ENCODE measurements at regions not wholly inside any gene's neighbourhood (a gene's known extent, or its start where the extent isn't known, plus 50 kb on each side); places are given as distances from the start of the nearest gene placed in this dataset.
"Not testable (repeated sequence)": the region's sequence is repeated elsewhere in the genome, so short reads cannot be mapped to it uniquely, and the experiment has no call there.

GRCh38 chr6:138656364-138657064 lies 117.1 kb upstream of the CCDC28A start:
- no peak for DNase-seq (ENCODE audit: low read depth in 4 of 4, low spot score in 3 of 4)

- no peak for DNase-seq (ENCODE audit: low read depth in 4 of 4, low spot score in 3 of 4)
Observed at GRCh38 chr6:138657065-138657425, 116.5 kb upstream of the CCDC28A start.

DNA sequence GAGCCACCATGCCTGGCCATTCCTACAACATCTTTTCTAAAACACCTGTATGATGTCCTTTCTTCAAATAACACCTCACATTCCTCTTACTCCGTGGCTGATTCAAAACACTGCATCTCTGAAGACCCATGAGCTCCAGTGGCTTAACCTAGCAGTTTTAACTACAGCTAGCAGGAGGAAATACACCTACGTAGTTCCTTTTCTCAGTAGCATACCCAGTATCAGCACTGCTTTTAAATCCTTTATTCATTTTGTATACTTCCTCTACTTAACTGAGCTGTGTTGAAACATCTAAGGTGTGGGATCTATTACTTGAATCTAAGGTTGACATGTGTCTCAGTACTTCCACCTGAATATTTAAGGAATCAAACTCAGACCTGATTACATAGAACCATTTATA lies 113.6 kb upstream of the CCDC28A start:
- DNase-seq (ENCODE audit: low read depth in 4 of 4, low spot score in 3 of 4), result no peak

- DNase-seq (ENCODE audit: low read depth in 4 of 4, low spot score in 3 of 4), result no peak
Observed at GRCh38 chr6:138662471-138662870, 111.1 kb upstream of the CCDC28A start.

DNA sequence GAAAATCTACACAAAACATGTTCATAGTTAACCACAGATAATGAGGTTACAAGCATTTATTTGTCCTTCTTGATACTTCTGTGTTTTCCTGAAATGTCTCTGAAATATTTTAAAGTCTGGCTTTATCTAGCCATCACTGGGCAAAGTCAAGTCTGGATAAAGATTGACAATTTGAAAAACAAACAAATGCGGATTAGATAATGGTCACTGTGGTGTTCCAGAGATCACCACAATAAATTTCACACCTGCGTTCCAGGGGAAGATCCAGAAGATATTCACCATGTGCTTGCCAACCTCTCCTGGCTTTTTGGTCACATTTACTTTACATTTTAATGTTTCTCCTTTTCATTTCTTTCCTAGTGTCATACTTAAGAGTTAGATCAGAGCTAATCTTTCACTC lies 109.7 kb upstream of the CCDC28A start:
- no peak for DNase-seq (ENCODE audit: low read depth in 4 of 4, low spot score in 3 of 4)

DNA sequence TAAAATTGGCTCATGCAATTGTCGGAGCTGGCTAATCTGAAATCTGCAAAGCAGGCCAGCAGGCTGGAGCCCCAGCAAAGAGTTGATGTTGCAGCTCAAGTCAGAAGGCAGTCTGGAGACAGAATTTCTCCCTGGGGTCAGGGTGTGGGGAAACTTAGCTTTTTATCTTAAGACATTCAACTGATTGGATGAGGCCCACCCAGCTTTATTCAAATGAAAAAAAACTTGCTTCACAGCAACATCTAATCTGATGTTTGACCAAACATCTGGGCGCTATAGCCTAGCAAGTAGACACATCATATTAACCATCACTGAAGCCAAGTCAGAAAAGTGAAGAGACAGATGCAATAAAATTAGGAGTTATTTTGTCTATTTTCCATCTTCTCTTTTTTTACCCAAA lies 108.8 kb upstream of the CCDC28A start:
- DNase-seq (ENCODE audit: low read depth in 4 of 4, low spot score in 3 of 4), result no peak

DNA sequence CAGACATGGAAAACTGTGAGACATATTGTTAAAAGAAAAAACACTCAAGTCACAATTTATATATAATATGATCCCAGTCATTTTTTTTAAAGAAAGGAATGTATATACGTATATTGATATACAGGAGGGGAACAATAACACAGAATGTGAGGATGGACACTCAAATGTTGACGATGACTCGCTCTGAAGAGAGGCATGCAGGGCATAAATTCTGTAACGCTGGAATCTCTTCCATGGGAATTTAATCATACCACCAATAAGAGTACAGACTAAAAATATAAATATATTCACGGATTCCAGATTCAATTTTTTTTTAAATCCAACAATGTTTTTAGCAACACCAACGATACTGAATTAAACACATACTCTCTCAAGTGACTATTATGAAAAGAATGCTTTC lies 106.9 kb upstream of the CCDC28A start:
- no peak for DNase-seq (ENCODE audit: low read depth in 4 of 4, low spot score in 3 of 4)

DNA sequence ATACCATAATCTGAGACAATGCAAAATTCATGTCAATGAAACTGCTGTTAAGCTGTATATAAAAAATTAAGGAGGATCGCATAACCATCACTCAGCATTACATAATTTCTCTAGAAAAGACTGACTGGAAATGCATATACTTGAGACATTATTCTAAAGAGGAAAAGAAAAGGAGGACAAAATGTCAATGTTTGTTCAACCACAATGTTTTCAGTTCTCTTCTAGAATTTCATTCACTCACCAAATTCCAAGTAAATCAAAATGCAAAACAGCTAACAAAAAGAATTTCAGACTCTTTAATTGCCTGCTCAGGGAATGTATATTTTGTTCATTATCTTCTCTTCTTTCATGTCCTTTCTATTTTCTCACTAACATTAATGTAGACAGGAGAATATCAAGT lies 106.2 kb upstream of the CCDC28A start:
- no peak for DNase-seq (ENCODE audit: low read depth in 4 of 4, low spot score in 3 of 4)

DNA sequence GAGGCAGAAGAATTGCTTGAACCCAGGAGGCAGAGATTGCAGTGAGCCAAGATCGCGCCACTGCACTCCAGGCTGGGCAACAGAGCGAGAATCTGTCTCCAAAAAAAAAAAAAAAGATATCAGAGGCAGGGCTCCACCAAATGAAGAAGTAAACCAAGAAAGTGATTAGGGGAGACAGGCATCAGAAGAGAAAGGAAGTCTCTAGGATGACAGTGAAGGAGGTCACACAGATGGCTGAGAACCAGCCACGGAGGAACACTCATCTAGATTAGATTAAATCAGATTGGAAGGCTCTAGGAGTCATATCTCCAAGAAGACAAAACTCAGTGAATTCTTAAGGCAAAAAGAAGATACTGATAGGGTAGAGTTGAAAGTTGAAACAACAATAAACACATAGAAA lies 102.2 kb upstream of the CCDC28A start:
- DNase-seq (ENCODE audit: low read depth in 4 of 4, low spot score in 3 of 4), result no peak

DNA sequence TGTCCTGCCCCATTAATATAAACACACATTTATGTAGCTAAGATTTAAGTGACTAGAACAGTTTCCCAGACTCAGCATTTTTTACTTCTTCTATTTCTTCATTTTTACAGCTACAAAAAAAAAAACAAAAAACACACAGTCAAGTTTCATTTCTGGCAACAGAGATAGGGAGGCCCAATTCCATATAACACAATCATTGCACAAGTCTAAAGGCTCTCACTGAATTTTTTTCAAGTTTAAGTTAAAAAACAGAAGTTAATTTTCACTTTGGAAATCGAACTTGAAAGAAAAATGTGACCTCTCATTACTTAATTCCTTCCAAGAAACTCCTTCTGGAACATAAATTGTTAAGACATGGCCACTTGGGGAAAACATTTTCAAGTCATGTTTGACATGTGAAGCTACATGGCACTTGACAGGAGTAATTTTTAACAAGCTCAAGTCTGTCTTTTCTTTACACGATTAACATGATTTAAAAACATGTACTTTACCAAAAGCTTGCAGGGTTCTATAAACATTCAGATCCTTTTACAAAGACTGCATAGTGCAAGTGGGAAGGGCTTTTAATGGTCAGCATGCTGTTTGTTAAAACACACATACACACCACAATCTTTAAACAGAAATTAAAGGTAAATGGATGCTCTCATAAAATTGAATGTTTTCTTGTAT lies 100.1 kb upstream of the CCDC28A start:
- peak in 1 of 4 donors; percentile 37 for DNase-seq (ENCODE audit: low read depth in 4 of 4, low spot score in 3 of 4)

- not testable (repeated sequence) for DNase-seq (ENCODE audit: low read depth in 4 of 4, low spot score in 3 of 4)
Observed at GRCh38 chr6:138674444-138674843, 99.1 kb upstream of the CCDC28A start.

DNA sequence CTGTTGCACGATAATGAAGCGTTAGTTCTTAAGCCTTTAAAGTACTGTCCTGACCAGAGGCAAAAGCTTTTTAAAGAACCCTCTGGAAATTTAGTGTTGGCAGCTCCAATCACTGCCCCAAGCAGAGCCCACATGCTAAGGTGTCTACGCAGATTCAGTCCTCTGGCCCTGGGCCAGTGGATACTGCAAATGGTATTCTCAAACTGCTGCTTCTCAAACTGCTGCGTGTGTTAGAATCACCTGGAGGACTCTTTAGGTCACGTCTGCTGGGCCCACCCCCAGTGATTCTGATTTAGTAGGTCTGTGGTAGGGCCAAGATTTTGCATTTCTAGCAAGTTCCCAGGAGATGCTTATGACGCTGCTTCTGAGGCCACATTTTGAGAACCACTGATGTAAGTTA lies 96.0 kb upstream of the CCDC28A start:
- DNase-seq (ENCODE audit: low read depth in 4 of 4, low spot score in 3 of 4), result no peak

DNA sequence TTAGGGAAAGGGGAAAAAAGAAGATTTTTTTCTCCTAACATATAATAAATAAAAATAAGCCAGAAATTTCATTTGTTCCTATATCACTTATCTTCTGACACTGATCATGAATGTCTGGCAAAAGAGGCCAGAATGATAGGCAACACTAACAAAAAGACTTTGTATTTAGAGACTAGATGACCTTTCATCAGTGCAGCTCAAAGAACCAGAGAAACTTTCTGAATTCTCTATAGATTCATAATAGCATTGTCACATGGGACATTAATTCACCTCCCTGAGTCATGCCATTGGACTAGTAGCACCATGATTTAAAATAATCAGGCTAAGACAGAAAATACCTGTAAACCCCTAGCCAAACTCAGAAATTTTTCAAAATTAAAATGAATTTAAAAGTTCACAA lies 95.4 kb upstream of the CCDC28A start:
- no peak for DNase-seq (ENCODE audit: low read depth in 4 of 4, low spot score in 3 of 4)

DNA sequence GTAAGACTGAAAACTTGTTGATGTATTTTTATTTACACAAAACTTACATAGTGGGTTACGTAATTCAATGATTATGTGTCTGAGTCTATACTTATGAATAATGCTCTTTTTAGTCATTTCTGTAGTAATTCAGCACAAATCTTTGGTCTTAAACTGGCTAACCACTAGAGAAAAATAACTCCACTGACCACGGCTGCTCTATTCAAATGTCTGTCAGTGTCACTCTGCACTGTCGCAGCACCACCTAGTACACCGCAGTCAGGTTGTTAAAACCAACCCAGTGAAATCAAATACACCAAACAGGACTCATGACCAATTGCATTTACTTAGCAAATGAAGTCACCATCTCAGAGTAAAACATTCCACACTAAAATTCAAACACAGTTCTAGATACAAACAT lies 93.5 kb upstream of the CCDC28A start:
- DNase-seq (ENCODE audit: low read depth in 4 of 4, low spot score in 3 of 4), result no peak

DNA sequence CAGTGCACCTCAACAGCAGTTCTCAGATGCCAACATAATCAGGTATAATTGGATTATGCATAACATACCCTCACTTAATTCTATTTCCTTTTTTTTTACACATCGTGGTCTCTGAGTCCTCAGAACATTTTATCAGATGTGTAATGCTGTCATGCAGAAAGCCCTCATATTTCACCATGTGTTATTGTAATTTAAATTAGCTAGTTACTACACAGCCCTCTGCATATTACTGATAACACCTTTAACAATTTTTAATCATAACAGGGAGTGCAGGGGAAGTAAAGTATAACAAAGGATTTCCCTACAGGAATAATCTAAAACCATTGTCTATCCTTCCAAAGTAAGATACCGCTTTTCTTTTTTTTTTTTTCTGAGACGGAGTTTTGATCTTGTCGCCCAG lies 91.9 kb upstream of the CCDC28A start:
- no peak for DNase-seq (ENCODE audit: low read depth in 4 of 4, low spot score in 3 of 4)

- no peak for DNase-seq (ENCODE audit: low read depth in 4 of 4, low spot score in 3 of 4)
Observed at GRCh38 chr6:138682704-138683527, 90.7 kb upstream of the CCDC28A start.

DNA sequence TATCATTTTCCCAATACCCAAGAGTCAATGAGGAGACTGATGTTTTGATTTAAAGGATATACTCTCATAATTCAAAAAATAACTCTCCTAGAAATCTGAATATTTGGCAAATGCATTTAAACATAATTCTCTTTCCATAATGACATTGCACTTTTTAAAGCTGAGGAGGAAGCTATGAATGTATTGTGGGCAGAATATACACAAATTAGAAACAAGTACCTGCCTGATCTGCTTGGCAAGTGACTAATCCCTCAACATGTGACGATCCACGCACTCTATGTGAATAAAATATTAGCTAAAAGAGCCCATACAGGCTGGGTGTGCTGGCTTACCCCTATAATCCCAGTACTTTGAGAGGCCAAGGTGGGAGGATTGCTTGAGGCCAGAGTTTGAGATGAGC lies 88.3 kb upstream of the CCDC28A start:
- no peak for DNase-seq (ENCODE audit: low read depth in 4 of 4, low spot score in 3 of 4)

GRCh38 chr6:138685781-138686180 lies 87.8 kb upstream of the CCDC28A start:
- DNase-seq (ENCODE audit: low read depth in 4 of 4, low spot score in 3 of 4), result no peak

GRCh38 chr6:138688580-138688979 lies 85.0 kb upstream of the CCDC28A start:
- DNase-seq (ENCODE audit: low read depth in 4 of 4, low spot score in 3 of 4), result no peak

DNA sequence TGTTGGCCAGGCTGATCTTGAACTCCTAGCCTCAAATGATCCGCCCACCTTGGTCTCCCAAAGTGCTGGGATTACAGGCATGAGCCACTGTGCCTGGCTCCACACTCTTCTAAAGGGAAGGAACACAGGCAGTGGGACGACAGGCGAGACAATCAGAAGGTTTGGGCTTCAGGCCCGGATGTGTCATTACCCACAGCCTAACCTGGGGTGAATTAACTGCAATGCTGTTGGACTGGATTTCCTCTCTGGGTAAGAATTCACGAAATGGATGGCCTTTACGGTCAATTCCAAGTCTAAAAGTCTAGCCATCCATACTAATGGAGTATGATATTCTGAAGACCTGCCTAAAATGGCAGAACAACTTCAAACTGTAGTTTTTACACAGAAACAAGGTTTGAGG lies 83.7 kb upstream of the CCDC28A start:
- DNase-seq (ENCODE audit: low read depth in 4 of 4, low spot score in 3 of 4), result no peak

DNA sequence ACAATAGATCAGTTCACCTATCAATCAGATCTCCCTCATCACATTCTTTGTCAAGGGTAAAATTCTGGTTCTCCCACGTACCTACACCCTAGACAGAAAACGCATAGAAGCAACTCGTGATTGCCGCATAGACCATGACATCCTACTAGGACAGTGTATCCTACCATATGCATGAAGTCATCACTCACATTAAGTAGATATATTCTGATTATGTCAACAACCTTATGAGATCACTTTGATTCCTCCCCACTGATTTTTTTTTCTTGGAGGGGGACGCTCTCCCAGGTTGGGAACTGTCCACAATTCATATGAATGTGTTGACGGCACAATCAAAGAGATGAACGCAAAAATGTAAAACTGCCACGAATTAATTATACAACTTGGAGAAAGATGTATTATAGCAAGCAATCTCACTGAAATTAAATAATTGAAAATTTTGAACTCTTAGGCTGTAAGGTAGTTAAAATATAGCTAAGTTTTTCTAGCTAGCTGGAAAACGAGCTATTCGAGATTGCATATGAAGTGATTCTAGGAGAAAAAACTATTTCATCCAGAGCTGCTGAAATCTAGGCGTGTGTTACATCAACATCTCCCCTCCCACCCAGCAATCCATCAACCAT lies 82.5 kb upstream of the CCDC28A start:
- no peak for DNase-seq (ENCODE audit: low read depth in 4 of 4, low spot score in 3 of 4)

All from left renal pelvis (tissue), 4 donors.